GM11168 (cell line): ENCODE measurements at regions not wholly inside any gene's neighbourhood (a gene's known extent, or its start where the extent isn't known, plus 50 kb on each side); places are given as distances from the start of the nearest gene placed in this dataset.

Experiments used
- in situ Hi-C: fragments of 300-500 bp; cut with MboI; formaldehyde crosslinking; loops from one replicate; pipeline ENCODE4 v1.12.0; 2022; ENCODE audit warnings: low sequenced_read_pairs; ENCODE audit not compliant: unreplicated experiment

- in situ Hi-C loops = no loop called here
Observed at GRCh38 chr9:87081503-87081902, 134.2 kb upstream of the GAS1 start.

GRCh38 chr9:87083986-87084385, 136.7 kb upstream of the GAS1 start:
- in situ Hi-C loops = no loop called here

GRCh38 chr9:87084407-87084806, 137.1 kb upstream of the GAS1 start:
- in situ Hi-C loops = no loop called here

GRCh38 chr9:87085073-87085472, 137.8 kb upstream of the GAS1 start:
- in situ Hi-C loops = no loop called here

- in situ Hi-C loops = no loop called here
Observed at GRCh38 chr9:87085521-87085920, 138.2 kb upstream of the GAS1 start.

- in situ Hi-C loops = no loop called here
Observed at GRCh38 chr9:87086221-87086818, 139.0 kb upstream of the GAS1 start.

- in situ Hi-C loops = no loop called here
Observed at GRCh38 chr9:87087197-87087596, 139.9 kb upstream of the GAS1 start.

GRCh38 chr9:87088192-87088591, 140.9 kb upstream of the GAS1 start:
- in situ Hi-C loops = no loop called here

GRCh38 chr9:87088621-87089365, 141.5 kb upstream of the GAS1 start:
- in situ Hi-C loops = no loop called here

- in situ Hi-C loops = no loop called here
Observed at GRCh38 chr9:87089506-87089905, 142.2 kb upstream of the GAS1 start.

GRCh38 chr9:87089929-87090328, 142.6 kb upstream of the GAS1 start:
- in situ Hi-C loops = no loop called here

GRCh38 chr9:87093777-87094176, 146.5 kb upstream of the GAS1 start:
- in situ Hi-C loops = no loop called here

GRCh38 chr9:87095951-87096350, 148.6 kb upstream of the GAS1 start:
- in situ Hi-C loops = no loop called here

- in situ Hi-C loops = no loop called here
Observed at GRCh38 chr9:87096506-87096905, 149.2 kb upstream of the GAS1 start.

- in situ Hi-C loops = no loop called here
Observed at GRCh38 chr9:87097238-87097637, 149.9 kb upstream of the GAS1 start.

GRCh38 chr9:87099407-87099806, 152.1 kb upstream of the GAS1 start:
- in situ Hi-C loops = no loop called here

GRCh38 chr9:87100001-87100400, 152.7 kb upstream of the GAS1 start:
- in situ Hi-C loops = no loop called here

GRCh38 chr9:87102126-87102525, 154.8 kb upstream of the GAS1 start:
- in situ Hi-C loops = no loop called here

- in situ Hi-C loops = no loop called here
Observed at GRCh38 chr9:87107072-87107471, 159.8 kb upstream of the GAS1 start.

GRCh38 chr9:87108661-87109060, 161.4 kb upstream of the GAS1 start:
- in situ Hi-C loops = no loop called here

- in situ Hi-C loops = no loop called here
Observed at GRCh38 chr9:87109231-87109631, 161.9 kb upstream of the GAS1 start.

GRCh38 chr9:87109851-87110250, 162.5 kb upstream of the GAS1 start:
- in situ Hi-C loops = no loop called here
